SW480 (cell line): ENCODE measurements at regions not wholly inside any gene's neighbourhood (a gene's known extent, or its start where the extent isn't known, plus 50 kb on each side); places are given as distances from the start of the nearest gene placed in this dataset.
A peak's percentile ranks its signal among the peaks of the same experiment; 100 is the strongest.

Experiments used
- DNase-seq: peaks from one replicate; pipeline ENCODE4 v3.0.0-alpha.2; 2016; ENCODE audit warnings: low spot score

DNA sequence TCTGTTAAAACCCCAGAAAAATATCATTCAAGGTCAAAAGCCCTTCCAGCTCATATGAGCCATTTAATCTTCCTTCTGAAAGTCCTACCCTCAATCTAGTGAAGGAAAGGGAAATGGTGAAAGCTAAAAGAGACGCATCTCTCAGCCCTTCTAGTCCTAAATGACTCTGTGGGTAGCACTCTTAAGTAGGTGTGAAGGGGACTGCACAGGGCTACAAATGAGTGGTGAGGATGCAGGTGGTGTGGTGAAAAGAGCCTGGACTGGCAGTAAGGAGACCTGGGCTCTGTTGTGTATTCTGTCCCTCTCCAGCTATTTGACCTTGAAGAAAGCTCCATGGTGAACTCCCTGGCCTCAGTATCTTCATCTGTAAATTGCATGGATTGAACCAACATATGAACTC lies 671.8 kb upstream of the DIPK2B start:
- DNase-seq: no peak

GRCh38 chrX:45868425-45868824 lies 667.7 kb upstream of the DIPK2B start:
- DNase-seq: no peak

- no peak for DNase-seq
These were observed 662.1 kb upstream of the DIPK2B start for GRCh38 chrX:45862801-45863200.

DNA sequence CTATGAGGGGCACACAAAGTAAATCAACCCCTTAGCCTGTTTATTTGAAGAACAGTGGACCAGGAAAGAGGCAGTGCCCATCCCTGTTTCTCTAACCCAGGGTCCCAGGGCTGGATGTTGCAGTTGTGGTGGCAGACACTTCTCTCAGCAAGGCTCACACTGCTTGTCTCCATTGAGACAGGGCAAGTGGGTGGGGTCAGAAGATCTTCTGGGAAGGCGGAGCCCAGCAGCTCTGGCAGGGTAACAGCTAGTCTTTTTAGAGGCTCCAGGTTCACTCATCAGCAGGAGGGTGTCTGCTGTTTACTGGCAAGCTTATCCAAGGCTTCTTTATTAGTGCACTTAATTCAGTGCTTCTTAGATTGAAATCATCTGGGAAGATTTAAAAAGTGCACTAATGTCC lies 659.8 kb upstream of the DIPK2B start:
- no peak for DNase-seq

GRCh38 chrX:45859407-45859806 lies 658.7 kb upstream of the DIPK2B start:
- no peak for DNase-seq

DNA sequence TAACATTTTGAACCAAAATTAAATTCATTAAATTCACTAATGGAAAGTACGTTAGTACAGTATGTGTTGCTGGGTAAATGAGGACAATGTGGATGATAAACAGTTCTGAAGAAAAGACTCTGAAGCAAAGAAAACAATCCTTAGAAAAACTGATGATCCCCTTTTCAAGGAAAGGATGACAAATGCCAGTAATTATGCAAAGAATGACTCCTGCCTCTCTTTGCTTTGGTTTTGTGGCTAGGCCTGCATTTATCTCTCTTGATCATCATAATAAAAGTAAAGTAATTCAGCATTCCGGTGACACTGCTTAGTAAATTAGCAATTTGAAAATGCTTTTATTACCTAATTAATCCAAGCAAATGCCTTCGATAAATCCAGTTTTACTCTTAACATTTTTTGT lies 652.2 kb upstream of the DIPK2B start:
- DNase-seq: peak; percentile 8

DNA sequence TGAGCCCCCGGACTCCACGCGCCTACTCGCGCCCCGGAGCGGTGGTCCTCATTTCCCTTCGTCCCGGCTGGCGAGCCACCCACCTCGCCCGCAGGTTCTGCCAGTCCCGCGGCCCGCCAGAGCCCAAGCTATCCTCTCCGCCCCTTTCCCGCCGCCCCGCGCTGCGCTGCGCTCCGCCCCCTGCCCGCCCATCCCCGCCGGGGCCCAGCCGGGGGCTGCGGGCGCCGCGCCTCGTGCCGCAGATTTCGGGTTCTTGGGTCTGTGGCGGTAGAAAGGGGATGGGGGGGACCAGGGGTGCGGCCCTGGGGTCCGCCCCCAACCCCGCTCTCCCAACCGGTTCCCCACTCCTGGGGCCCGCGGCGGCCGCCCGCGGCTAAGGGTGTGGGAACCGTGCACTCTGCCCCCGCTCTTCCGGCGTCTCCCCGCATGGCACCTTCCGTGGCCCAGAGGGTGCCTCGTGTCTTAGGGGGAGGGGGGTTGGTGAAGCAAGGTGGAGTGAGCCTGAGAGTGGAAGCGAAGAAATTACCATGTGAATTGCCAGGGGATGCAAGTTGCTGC lies 650.8 kb upstream of the DIPK2B start:
- peak; percentile 70 for DNase-seq

GRCh38 chrX:45850775-45851433 lies 650.2 kb upstream of the DIPK2B start:
- DNase-seq: peak; percentile 58

GRCh38 chrX:45850197-45850774 lies 649.6 kb upstream of the DIPK2B start:
- DNase-seq: peak; percentile 55

DNA sequence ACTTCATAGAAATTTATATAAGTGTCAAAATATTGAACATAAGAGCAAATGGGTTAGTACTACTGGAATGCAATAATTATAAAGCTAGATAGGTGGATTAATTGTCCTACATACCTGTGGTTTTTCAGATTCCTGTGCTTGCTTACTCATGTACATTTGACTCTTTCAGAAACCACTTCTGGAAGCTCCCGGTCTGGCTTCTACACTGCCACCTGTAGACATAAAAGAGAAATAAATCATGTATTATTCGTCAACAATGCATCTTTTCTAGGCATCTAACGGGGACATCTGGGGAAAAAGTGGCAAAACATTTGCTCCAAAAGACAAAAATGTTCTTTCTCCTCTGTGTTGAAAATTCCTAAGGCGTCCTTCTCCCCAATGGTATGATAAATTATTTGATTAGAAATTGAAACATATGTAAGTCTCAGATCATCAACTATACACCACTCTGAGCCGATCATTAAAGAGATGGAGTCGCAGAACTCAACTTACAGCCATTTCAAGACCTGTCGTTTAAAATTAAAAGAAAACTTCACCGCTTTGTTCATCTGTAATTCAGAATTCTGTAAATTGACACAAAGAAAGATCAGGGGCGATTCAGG lies 648.7 kb upstream of the DIPK2B start:
- DNase-seq: peak; percentile 94

DNA sequence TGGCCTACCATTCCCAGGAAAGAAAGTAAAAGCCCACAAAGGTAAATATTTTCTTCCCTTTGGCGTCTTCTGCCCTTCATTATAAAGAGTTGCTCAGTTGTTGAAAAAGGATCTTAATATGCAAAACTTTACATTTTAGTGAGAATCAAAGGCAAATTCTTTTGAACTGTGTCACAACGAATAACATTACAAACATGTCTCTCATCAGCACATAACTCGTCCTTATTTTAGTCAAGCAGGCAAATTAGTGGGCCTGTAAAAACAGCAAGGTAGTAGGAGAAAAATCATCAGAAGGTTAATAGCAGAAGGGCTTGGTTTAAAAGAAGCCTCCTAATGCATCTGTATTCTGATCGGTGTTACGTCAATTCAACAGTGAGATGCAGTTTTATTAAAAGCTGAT lies 647.3 kb upstream of the DIPK2B start:
- no peak for DNase-seq

DNA sequence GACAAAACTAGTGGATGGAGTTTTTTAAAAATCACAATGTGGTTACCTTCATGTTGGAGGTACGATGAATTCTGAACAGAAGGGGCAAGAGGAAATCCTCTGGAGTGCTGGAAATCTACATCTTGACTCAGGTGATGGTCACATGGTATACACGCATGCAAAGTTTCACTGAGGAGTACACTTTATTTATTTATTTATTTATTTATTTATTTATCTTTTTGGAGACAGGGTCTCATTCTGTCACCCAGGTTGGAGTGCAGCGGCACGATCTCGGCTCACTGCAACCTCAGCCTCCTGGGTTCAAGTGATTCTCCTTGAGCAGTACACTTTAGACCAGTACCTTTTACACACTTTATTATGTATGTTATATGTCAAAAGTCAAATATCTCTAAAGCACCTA lies 645.7 kb upstream of the DIPK2B start:
- no peak for DNase-seq

- DNase-seq: no peak
These were observed 644.5 kb upstream of the DIPK2B start for GRCh38 chrX:45845142-45845541.

DNA sequence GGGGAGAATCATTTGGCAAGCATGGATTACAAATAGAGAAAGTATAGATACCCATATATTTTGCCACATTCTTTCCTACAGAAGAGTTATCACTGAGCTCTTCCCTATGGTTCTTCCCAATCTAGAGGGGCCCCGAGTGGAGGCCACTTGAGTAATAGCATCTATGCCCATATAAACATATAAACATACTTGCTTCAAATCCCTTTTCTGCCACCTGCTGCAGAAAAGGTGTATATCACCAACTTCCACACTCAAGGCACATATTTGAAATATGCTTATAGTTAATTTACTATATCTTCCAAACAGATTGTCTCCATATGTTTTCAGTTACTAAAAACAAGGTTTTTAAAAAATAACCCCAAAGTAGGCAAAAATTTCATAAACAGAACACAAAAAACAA lies 642.8 kb upstream of the DIPK2B start:
- peak; percentile 33 for DNase-seq

- DNase-seq: no peak
These were observed 642.2 kb upstream of the DIPK2B start for GRCh38 chrX:45842926-45843315.

GRCh38 chrX:45842207-45842925 lies 641.7 kb upstream of the DIPK2B start:
- no peak for DNase-seq

GRCh38 chrX:45840411-45840950 lies 639.8 kb upstream of the DIPK2B start:
- no peak for DNase-seq

DNA sequence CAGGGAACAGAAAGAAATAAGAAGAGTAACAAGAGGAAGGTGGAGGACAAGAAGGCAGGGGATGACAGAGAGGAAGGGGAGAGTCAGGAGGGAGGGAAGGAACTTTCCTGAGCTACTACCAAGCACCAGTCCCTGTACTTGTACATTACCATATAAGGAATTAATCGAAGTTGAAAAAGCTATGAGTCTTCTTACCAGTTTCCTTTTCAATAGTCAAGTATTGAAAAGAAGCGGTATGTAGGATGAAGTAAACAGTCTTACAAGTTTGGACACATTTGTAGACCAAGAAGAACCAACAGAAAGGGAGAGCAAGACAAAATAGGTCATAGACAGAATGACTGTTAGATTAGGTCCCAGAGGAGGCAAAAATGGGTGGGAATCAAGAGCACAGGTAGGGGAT lies 629.7 kb upstream of the DIPK2B start:
- no peak for DNase-seq

- peak; percentile 25 for DNase-seq
These were observed 623.8 kb upstream of the DIPK2B start for GRCh38 chrX:45824471-45824870.

DNA sequence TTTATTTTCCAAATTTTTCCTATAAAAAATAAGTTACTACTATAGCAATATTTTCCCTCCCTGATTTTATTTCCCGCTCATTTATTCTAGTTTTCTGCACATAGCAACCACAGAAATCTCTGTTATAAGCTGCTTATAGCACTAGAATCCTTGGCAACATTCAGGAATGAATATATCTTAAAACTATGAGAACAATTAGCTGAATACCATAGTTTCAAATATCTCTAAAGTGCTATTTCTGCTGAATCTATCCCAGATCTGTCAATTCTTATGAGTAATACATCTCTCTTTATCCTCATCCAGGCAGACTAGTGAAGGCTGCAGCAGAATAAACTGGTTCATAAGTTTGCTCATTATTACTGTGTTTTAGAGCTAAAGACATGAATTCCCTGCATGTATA lies 622.9 kb upstream of the DIPK2B start:
- no peak for DNase-seq

GRCh38 chrX:45822124-45822523 lies 621.4 kb upstream of the DIPK2B start:
- DNase-seq: no peak

DNA sequence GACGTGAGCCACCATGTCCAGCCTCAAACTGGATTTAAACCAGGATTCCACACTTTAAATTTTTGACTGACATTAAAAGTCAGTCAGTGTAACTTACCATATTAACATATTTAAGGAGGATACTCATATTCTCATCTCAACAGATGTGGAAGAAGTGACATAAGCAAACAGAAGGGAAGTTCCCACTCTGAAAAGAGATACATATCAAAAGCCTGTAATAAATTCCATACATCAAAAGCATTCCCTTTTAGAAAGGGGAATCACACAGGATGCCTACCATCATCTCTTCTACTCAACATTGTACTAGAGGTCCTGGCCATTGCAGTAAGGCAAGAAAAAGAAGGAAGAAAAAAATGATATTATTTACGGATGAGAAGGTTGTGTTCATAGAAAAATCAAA lies 618.2 kb upstream of the DIPK2B start:
- no peak for DNase-seq

GRCh38 chrX:45815441-45815840 lies 614.8 kb upstream of the DIPK2B start:
- DNase-seq: no peak
